ENCODE measurements at regions not wholly inside any gene's neighbourhood (a gene's known extent, or its start where the extent isn't known, plus 50 kb on each side); places are given as distances from the start of the nearest gene placed in this dataset.

DNA sequence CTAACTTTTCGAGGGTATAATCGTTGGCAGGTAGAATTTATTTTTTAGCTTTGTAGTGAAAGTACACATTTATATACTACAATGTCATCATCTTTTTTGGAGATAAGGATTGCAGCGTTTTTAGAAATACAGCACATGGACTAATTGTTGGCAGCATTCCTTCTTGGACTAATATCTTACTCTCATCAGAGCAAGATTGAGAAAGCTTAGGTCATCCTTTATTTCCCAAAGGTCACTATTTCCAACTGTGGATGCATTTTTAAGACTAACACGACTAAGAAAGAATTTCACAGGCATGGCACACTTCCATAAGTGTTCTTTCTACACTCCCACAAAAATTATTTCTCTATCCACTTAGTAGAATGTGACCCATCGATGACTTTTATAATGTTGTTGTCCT lies 732.3 kb downstream of the NCAM2 start:
- DNase-seq, result no peak

DNA sequence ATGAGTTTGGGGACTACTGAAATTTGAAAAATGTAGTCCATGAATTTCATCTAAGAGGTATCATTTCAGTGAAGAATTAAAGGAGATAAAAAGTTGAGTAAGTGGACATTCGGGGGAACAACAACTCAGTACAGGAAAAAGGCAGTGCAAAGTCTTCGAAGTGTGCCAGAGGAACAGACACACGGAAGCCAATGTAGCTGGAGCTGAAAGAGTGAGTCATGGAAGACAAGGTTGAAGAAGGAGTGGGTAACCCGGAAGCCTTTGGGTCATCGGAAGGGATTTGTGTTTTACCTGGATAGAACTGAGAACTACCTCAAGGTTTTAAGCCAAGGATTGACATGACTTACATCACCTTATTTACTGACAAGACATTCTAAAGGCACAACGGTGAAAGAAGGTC lies 733.4 kb downstream of the NCAM2 start:
- no peak for DNase-seq

DNA sequence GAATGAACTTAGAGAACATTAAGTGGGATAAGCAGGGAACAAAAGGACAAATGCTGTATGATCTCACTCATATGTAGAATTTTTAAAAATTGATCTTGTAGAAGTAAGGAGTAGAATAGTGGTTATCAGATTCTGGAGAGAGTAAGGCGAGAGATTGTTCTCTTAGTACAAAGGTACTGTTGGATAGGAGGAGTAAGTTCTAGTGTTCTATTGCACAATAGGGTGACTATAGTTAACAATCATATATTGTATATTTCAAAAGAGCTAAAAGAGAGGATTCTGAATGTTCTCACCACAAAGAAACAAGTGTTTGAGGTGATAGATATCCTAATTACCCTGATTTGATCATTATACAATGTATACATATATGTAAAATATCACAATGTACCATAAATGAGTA lies 735.9 kb downstream of the NCAM2 start:
- no peak for DNase-seq

DNA sequence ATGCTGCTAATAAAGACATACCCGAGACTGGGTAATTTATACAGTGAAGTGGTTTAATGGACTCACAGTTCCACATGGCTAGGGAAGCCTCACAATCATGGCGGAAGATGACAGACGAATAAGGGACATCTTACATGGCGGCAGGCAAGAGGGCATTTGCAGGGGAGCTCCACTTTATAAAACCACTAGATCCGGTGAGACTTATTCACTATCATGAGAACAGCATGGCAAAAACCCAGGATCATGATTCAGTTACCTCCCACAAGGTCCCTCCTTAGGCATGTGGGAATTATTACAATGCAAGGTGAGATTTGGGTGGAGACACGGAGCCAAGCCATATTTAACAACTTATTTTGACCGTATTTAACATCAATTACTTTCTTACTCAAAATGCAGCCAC lies 739.0 kb downstream of the NCAM2 start:
- DNase-seq, result no peak

DNA sequence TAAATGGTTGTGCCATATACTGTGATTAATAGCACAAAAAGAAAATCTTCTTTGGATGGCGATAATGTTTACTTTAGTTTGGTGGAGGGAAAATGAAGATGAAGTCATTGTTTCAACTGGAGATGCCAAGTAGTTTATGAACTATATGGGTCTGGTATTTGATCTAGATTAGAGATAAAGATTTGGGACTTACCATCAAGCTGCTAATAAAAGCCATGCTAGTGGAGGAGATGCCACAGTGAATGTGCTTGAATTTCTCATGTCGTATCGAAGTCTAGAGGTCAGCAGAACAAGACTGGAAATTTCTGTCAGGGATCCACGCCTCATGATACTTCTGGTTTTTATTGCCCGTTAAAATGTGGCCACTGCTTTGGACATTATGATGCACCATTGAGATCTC lies 742.0 kb downstream of the NCAM2 start:
- DNase-seq, result no peak

DNA sequence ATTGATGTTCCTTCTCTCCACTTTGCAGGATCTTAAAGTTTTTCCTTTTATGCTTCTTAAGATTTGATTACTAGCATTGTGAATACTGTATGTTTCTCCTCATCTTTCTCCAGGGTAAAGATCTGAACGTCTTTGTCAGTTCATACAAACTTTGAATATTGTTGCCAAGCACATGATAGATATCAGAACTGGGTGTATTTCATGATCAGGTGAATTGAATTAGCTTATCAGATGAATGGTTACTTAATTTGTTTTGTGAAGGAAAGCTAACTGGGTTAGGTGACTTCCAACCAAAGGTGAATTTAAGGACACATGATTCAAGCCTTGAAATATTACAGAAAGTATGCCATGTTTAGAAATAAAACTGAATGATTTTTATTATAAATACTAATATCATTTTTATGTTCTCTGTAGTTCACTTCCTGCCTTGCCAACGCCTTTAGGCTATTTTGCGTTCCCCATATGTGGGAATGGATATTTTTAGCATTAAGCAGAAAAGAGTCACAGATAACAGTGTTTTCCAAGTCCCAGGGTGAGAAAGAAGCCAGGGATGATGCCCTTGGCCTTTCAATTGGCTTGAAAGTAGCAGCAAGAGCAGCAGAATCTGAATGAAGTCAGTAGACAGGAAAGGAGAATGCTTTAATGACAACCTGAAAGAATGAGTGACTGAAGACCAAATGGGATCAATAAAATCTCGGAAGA lies 752.1 kb downstream of the NCAM2 start:
- DNase-seq, result no peak

GRCh38 chr21:21751286-21751685 lies 753.1 kb downstream of the NCAM2 start:
- no peak for DNase-seq

DNA sequence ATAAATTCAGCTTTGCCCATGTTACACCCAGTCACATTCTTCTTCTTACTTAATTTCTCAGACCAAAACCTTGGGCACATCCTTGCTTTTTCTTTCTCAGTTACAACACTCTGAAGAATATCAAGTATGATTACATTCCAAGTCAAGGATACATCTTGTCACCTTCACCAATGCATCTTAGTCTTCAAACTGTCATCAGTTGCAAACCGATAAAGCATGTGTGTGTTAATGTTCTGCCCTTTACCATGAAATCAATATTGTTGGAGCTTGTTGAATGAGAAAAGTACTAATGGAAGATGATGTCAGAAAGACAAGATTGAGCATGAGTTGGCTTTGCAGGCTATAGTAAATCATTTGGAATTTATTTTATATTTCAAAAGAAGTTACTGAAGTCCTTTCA lies 764.6 kb downstream of the NCAM2 start:
- no peak for DNase-seq

- DNase-seq, result no peak
These were observed 766.1 kb downstream of the NCAM2 start for GRCh38 chr21:21764281-21764680.

- DNase-seq, result no peak
These were observed 769.1 kb downstream of the NCAM2 start for GRCh38 chr21:21767276-21767675.

DNA sequence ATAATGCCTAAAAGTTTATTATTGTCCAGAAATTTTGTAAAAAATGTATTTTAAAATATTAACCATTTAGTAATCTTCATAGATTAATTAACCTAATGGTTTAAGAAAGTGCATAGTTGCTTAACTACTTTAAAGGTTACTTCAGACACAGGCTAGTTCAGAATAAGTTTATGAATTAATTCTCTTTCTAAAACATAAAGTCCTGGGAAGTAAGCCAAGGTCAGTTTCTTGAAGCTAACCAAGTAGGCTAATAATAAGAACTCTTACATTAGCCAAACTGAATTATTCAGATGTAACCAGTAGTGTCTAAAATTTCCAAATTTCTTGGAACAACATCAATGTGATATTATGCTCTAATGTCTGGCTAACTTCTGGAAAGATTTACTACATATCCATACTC lies 790.4 kb downstream of the NCAM2 start:
- DNase-seq, result no peak

GRCh38 chr21:21801921-21802320 lies 803.7 kb downstream of the NCAM2 start:
- no peak for DNase-seq

DNA sequence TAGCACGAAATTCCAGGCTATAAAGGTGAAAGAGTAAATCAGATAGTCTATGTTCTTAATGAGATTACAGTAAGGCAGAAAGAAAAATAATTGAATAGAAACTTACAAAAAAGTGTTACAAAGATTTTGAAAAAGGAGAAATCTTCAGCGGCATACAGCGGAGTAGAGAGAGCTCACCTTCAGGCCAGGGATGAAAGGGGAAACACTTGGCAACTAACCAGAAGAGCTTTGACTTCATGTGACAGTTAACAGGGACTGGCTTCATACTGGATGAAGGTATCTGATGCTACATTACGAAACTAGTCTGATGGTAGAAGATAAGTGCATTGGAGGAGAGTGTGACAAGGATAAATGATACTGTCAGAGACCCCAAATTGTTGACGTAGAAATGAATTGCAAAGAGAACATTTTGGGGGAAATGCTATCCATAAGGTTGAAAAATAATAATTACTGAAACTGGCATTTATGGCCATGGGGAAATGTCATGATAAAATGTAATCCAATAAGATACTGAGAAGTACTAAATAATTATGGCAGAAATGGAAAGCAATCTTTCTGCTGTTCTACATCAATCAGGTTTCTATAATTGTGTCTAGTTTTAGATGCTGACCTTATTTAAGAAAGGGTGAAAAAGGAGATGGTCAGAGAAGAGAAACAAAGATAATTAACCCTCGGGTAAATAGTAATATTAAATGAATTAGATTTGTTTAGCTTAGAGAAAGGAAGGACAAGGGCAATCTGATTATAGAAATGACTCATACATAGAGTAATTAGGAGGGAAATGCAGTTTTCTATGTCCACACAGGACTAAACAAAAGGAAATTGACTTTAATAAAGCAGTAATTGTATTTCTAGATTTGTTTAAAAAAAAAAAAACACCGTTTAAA lies 808.7 kb downstream of the NCAM2 start:
- DNase-seq, result no peak

DNA sequence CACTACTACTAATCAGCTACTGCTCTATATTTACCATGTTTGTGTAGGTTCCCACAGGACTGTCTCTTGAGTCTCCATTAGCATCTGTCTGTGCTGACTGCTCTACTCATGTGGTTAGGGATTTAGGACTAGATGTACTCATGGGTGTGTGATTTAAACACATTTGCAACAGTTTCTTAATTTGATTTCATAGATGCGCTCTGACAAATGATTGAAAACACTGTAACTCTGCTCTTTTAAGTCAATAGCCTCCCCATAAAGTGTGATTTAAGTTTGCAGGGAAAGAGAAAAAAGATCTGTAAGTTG lies 809.3 kb downstream of the NCAM2 start:
- no peak for DNase-seq

DNA sequence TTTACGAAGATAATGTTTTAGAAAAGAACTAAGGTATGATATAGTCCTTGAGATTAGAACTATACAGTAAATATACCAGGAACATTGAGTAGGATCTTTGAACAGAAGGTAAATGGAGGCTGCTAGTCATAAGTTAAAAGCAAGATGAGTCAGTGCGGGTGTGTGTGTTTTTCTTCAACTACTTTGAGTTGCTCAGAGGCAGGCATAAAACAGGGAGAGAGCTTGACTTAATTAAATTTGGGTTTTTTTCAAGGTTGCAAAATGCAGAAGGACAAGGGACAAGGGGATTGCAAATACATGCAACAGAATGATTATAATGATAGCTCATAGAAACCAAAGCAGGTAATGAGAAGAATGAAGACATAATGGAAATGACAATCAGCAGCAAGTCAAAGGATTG lies 815.1 kb downstream of the NCAM2 start:
- DNase-seq, result no peak

DNA sequence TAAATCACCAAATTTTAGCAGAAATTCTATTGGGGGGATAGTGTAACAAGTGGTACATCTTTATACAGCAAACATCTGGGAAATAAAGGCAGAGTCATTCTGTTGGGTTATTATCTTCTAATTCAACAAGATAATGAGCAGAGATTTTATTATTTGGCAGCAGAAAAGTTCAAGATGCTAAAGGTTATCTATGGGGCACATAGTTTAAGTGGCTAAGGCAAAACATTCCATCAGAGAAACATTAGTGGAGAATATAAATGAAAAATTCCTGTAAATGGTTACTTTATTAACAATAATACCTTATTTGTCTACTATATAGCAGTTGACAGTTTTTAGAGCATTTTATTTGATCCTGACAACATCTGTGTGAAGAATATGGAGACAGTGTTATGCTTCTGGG lies 815.7 kb downstream of the NCAM2 start:
- no peak for DNase-seq

- DNase-seq, result no peak
These were observed 818.6 kb downstream of the NCAM2 start for GRCh38 chr21:21816778-21817177.

- no peak for DNase-seq
These were observed 820.7 kb downstream of the NCAM2 start for GRCh38 chr21:21818898-21819297.

- no peak for DNase-seq
These were observed 829.9 kb downstream of the NCAM2 start for GRCh38 chr21:21828130-21828529.

- DNase-seq, result no peak
These were observed 832.8 kb downstream of the NCAM2 start for GRCh38 chr21:21831036-21831435.

GRCh38 chr21:21845901-21846300 lies 847.7 kb downstream of the NCAM2 start:
- DNase-seq, result no peak

- no peak for DNase-seq
These were observed 853.0 kb downstream of the NCAM2 start for GRCh38 chr21:21851205-21851604.

- no peak for DNase-seq
These were observed 853.4 kb downstream of the NCAM2 start for GRCh38 chr21:21851657-21852056.

- DNase-seq, result no peak
These were observed 860.5 kb downstream of the NCAM2 start for GRCh38 chr21:21858502-21859334.

All from DMS153 (cell line).